H1 (cell line): ENCODE measurements at regions not wholly inside any gene's neighbourhood (a gene's known extent, or its start where the extent isn't known, plus 50 kb on each side); places are given as distances from the start of the nearest gene placed in this dataset.

Source experiments
- CTCF ChIA-PET: fragments of 300-600 bp; sonication (Branson Sonifier 250); formaldehyde crosslinking; loops from one replicate; lab custom pipeline; 2021; ENCODE audit not compliant: partially characterized antibody; lab: Charles Lee
- POLR2A ChIA-PET: fragments of 300-600 bp; sonication (Branson Sonifier 250); formaldehyde crosslinking; loops from one replicate; lab custom pipeline; 2021; ENCODE audit warnings: inconsistent platforms; ENCODE audit not compliant: partially characterized antibody; lab: Charles Lee
- DNase-seq, 2 experiments: peaks; one replicate each; pipeline versions ENCODE4 v3.0.0 to v3.0.0-alpha.2; 2010 to 2022; ENCODE audit warnings: low spot score in 2 of 2, low read depth in 1 of 2, mixed read lengths in 1 of 2
- FAIRE-seq: peaks from 2 replicates; lab custom pipeline; 2011; peaks lifted over from hg19 to GRCh38; lab: Jason Lieb, UNC
- H2AFZ ChIP-seq: 2 replicates; pipeline ENCODE4 v1.8.1; 2012; ENCODE audit warnings: low read length, inconsistent platforms
- H2AK5ac ChIP-seq: 2 replicates; pipeline ENCODE4 v1.6.1; 2013; ENCODE audit warnings: low read depth, low read length
- H2BK120ac ChIP-seq: replicated peaks from 2 replicates; pipeline ENCODE3; 2013; ENCODE audit warnings: low read depth, low read length, inconsistent platforms
- H2BK12ac ChIP-seq: 2 replicates; pipeline ENCODE4 v1.6.1; 2013; ENCODE audit warnings: low read depth, low read length
- H2BK15ac ChIP-seq: 2 replicates; pipeline ENCODE4 v1.6.1; 2013; ENCODE audit warnings: low read length
- H2BK20ac ChIP-seq: 2 replicates; pipeline ENCODE4 v1.6.1; 2013; ENCODE audit warnings: low read length
- H2BK5ac ChIP-seq: 2 replicates; pipeline ENCODE4 v1.6.1; 2013; ENCODE audit warnings: low read depth, low read length
- H3K14ac ChIP-seq: 2 replicates; pipeline ENCODE4 v1.6.1; 2013; ENCODE audit warnings: inconsistent platforms; ENCODE audit not compliant: insufficient read length
- H3K18ac ChIP-seq: 2 replicates; pipeline ENCODE4 v1.6.1; 2013; ENCODE audit warnings: low read length; ENCODE audit errors: extremely low read depth
- H3K23ac ChIP-seq: 2 replicates; pipeline ENCODE4 v1.6.1; 2013; ENCODE audit warnings: inconsistent platforms; ENCODE audit not compliant: insufficient read length
- H3K23me2 ChIP-seq: 2 replicates; pipeline ENCODE4 v1.6.1; 2013; ENCODE audit warnings: low read depth, low read length
- H3K27ac ChIP-seq: 2 replicates; pipeline ENCODE4 v1.6.1; 2011; ENCODE audit warnings: low read depth, low read length, inconsistent platforms
- H3K27me3 ChIP-seq, 4 experiments: replicated peaks in 1 of 4; 1 replicate in 1 of 4; 2 replicates in 3 of 4; pipeline versions ENCODE4 v1.6.1 to v1.8.1; 2011 to 2013; ENCODE audit warnings: low read length in 3 of 4, mild to moderate bottlenecking in 3 of 4, inconsistent platforms in 2 of 4, mixed read lengths in 2 of 4, moderate library complexity in 1 of 4; ENCODE audit not compliant: control insufficient read depth in 3 of 4, insufficient read depth in 3 of 4; ENCODE audit errors: extremely low read depth in 1 of 4
- H3K36me3 ChIP-seq, 4 experiments: 2 replicates each; pipeline versions ENCODE4 v1.6.1 to v1.8.1; 2011 to 2013; ENCODE audit warnings: mild to moderate bottlenecking in 4 of 4, low read length in 3 of 4, moderate library complexity in 2 of 4, control low read depth in 1 of 4, inconsistent platforms in 1 of 4; ENCODE audit not compliant: insufficient read depth in 4 of 4, control insufficient read depth in 2 of 4
- H3K4ac ChIP-seq: replicated peaks from 2 replicates; pipeline ENCODE3; 2013; ENCODE audit warnings: low read length, low read depth, mixed read lengths, inconsistent platforms; ENCODE audit not compliant: insufficient read length
- H3K4me1 ChIP-seq, 4 experiments: replicated peaks in 1 of 4; 1 replicate in 1 of 4; 2 replicates in 3 of 4; pipeline versions ENCODE4 v1.6.1 to v1.8.1; 2011 to 2013; ENCODE audit warnings: low read length in 3 of 4, inconsistent platforms in 2 of 4, mixed read lengths in 1 of 4; ENCODE audit not compliant: insufficient read depth in 4 of 4, control insufficient read depth in 3 of 4
- H3K4me2 ChIP-seq, 2 experiments: 2 replicates each; pipeline versions ENCODE4 v1.6.1 to v1.8.1; 2011 to 2013; ENCODE audit warnings: low read depth in 2 of 2, low read length in 2 of 2, control low read depth in 1 of 2, inconsistent platforms in 1 of 2, mild to moderate bottlenecking in 1 of 2; ENCODE audit not compliant: insufficient read depth in 1 of 2
- H3K4me3 ChIP-seq, 4 experiments: fragments of 200-600, 300-600 bp in 1 of 4; sonication (generic), shearing (Covaris generic), sonication (Bioruptor Twin) in 1 of 4; 2 replicates each; pipeline versions ENCODE4 v1.5.1 to v1.8.1; 2011 to 2016; ENCODE audit warnings: low read length in 4 of 4, low read depth in 3 of 4, control low read depth in 2 of 4, inconsistent platforms in 2 of 4, mild to moderate bottlenecking in 2 of 4, mixed read lengths in 1 of 4, moderate library complexity in 1 of 4; ENCODE audit not compliant: insufficient read depth in 2 of 4; ENCODE audit errors: extremely low read depth in 1 of 4
- H3K56ac ChIP-seq: replicated peaks from 2 replicates; pipeline ENCODE3; 2013; ENCODE audit warnings: low read depth, mild to moderate bottlenecking, mixed read lengths, low read length, inconsistent platforms; ENCODE audit not compliant: insufficient read length
- H3K79me1 ChIP-seq: 2 replicates; pipeline ENCODE4 v1.6.1; 2013; ENCODE audit warnings: low read depth, low read length, control low read depth
- H3K79me2 ChIP-seq, 2 experiments: 2 replicates each; pipeline versions ENCODE4 v1.6.1 to v1.8.1; 2012 to 2013; ENCODE audit warnings: low read length in 2 of 2, mild to moderate bottlenecking in 2 of 2, inconsistent platforms in 1 of 2; ENCODE audit not compliant: insufficient read depth in 2 of 2, control insufficient read depth in 1 of 2
- H3K9ac ChIP-seq, 4 experiments: replicated peaks in 1 of 4; 1 replicate in 1 of 4; 2 replicates in 3 of 4; pipeline versions ENCODE4 v1.6.1 to v1.8.1; 2011 to 2013; ENCODE audit warnings: low read depth in 3 of 4, low read length in 3 of 4, control low read depth in 2 of 4, mild to moderate bottlenecking in 2 of 4, moderate library complexity in 2 of 4, inconsistent platforms in 1 of 4; ENCODE audit errors: extremely low read depth in 1 of 4
- H3K9me3 ChIP-seq, 2 experiments: 2 replicates each; pipeline versions ENCODE4 v1.6.1 to v1.8.1; 2012 to 2013; ENCODE audit warnings: mild to moderate bottlenecking in 2 of 2, moderate library complexity in 2 of 2, control low read depth in 1 of 2, inconsistent platforms in 1 of 2, low read depth in 1 of 2, low read length in 1 of 2, mixed read lengths in 1 of 2; ENCODE audit not compliant: insufficient read depth in 2 of 2
- H4K20me1 ChIP-seq, 2 experiments: replicated peaks in 1 of 2; 2 replicates each; pipeline versions ENCODE3 to v1.8.1; 2011 to 2013; ENCODE audit warnings: inconsistent platforms in 2 of 2, low read length in 2 of 2, mild to moderate bottlenecking in 1 of 2; ENCODE audit not compliant: insufficient read depth in 2 of 2, control insufficient read depth in 1 of 2
- H4K5ac ChIP-seq: 2 replicates; pipeline ENCODE4 v1.6.1; 2013; ENCODE audit warnings: low read length, low read depth, mixed read lengths, inconsistent platforms; ENCODE audit not compliant: insufficient read length
- H4K8ac ChIP-seq: 2 replicates; pipeline ENCODE4 v1.8.0; 2013; ENCODE audit warnings: mild to moderate bottlenecking, moderate library complexity, low read length, inconsistent platforms; ENCODE audit not compliant: insufficient read depth; ENCODE audit errors: extremely low read depth
- H4K91ac ChIP-seq: replicated peaks from 2 replicates; pipeline ENCODE3; 2013; ENCODE audit warnings: low read length, mixed read lengths, inconsistent platforms; ENCODE audit not compliant: insufficient read length
- ATF2 ChIP-seq: IDR thresholded peaks from 2 replicates; pipeline ENCODE4 v1.6.1; 2012; ENCODE audit warnings: low read length, inconsistent platforms
- CREB1 ChIP-seq: IDR thresholded peaks from 2 replicates; pipeline ENCODE4 v1.6.1; 2012; ENCODE audit warnings: inconsistent platforms
- POLR2A ChIP-seq, 2 experiments: IDR thresholded peaks; 1 replicate in 1 of 2; 2 replicates in 1 of 2; pipeline ENCODE4 v1.6.1; 2011; ENCODE audit warnings: low read depth in 2 of 2, low read length in 2 of 2, mild to moderate bottlenecking in 2 of 2; ENCODE audit errors: control extremely low read depth in 1 of 2
- RFX5 ChIP-seq: IDR thresholded peaks from 2 replicates; pipeline ENCODE4 v1.6.1; 2011; ENCODE audit warnings: low read depth, low read length, improper control_type of control experiment, borderline replicate concordance
- SAP30 ChIP-seq: fragments of 300-600 bp; sonication (generic); IDR thresholded peaks from 2 replicates; pipeline ENCODE4 v1.7.1; 2012; ENCODE audit warnings: low read length, moderate library complexity, mild to moderate bottlenecking, inconsistent platforms; ENCODE audit not compliant: insufficient read depth, insufficient replicate concordance
- USF2 ChIP-seq: IDR thresholded peaks from 2 replicates; pipeline ENCODE4 v1.6.1; 2011; ENCODE audit warnings: low read length, improper control_type of control experiment

- POLR2A ChIA-PET = no interaction called here
- no peak for FAIRE-seq
These were observed 109.1 kb downstream of the CYP26A1 start for GRCh38 chr10:93182790-93183189.

More at GRCh38 chr10:93182790-93183189, 109.1 kb downstream of the CYP26A1 start:
- Histone ChIP-seq H3K23me2 (no peaks in the 10 kb centered on the region), H3K36me3 (no peaks in the 10 kb centered on the region), H3K27me3 (no peaks in the 10 kb centered on the region; a peak in 1 of 7 replicates), H4K8ac (no peak overlapping the region), H2BK5ac (no peak overlapping the region), H2AFZ (no peak overlapping the region), H3K79me1 (no peaks in the 10 kb centered on the region), H3K18ac (no peak overlapping the region), H4K20me1 (no peaks in the 10 kb centered on the region), H2BK20ac (no peak overlapping the region), H3K4me1 (no peaks in the 10 kb centered on the region), H2BK15ac (no peak overlapping the region), H2AK5ac (no peak overlapping the region), H2BK120ac (no peak overlapping the region), H3K9ac (no peak overlapping the region), H3K14ac (no peak overlapping the region), H3K23ac (no peak overlapping the region), H3K4me2 (no peak overlapping the region), H3K56ac (no peak overlapping the region), H4K5ac (no peak overlapping the region), H4K91ac (no peak overlapping the region), H3K4ac (no peak overlapping the region), H2BK12ac (no peak overlapping the region), H3K27ac (no peak overlapping the region), H3K9me3 (no peaks in the 10 kb centered on the region), H3K4me3 (no peak overlapping the region), H3K79me2 (no peaks in the 10 kb centered on the region)
- TF ChIP-seq POLR2A (IDR thresholded peaks at IDR 0.05; ENCODE audit: control extremely low read depth in 1 of 2, low read depth in 2 of 2, low read length in 2 of 2) (no peak), USF2 (no peak), CREB1 (no peak), SAP30 (no peak), RFX5 (no peak), ATF2 (no peak)
- no peak for DNase-seq
- CTCF ChIA-PET = interaction anchor here (0.8 to 1.5 kb wide), 5 partner anchors 12 to 151 kb away, joined by 3 to 4 read pairs (median 3); no protein-coding TSS in a partner anchor
